Activated CD4-positive, alpha-beta T cell treated with anti-CD3 and anti-CD28 coated beads, Interleukin-2, amount 50 U/mL, for 4 hours (primary cell): ENCODE measurements at regions not wholly inside any gene's neighbourhood (a gene's known extent, or its start where the extent isn't known, plus 50 kb on each side); places are given as distances from the start of the nearest gene placed in this dataset.
"Not testable (repeated sequence)": the region's sequence is repeated elsewhere in the genome, so short reads cannot be mapped to it uniquely, and the experiment has no call there.

ENCODE experiments used
- DNase-seq, 2 experiments: peaks; one replicate each; pipeline ENCODE4 v3.0.0-alpha.2; 2020

- not testable (repeated sequence) for DNase-seq
These were observed 62.6 kb upstream of the METTL9 start for GRCh38 chr16:21536740-21537139.

GRCh38 chr16:21537598-21537997 lies 61.8 kb upstream of the METTL9 start:
- not testable (repeated sequence) for DNase-seq

DNA sequence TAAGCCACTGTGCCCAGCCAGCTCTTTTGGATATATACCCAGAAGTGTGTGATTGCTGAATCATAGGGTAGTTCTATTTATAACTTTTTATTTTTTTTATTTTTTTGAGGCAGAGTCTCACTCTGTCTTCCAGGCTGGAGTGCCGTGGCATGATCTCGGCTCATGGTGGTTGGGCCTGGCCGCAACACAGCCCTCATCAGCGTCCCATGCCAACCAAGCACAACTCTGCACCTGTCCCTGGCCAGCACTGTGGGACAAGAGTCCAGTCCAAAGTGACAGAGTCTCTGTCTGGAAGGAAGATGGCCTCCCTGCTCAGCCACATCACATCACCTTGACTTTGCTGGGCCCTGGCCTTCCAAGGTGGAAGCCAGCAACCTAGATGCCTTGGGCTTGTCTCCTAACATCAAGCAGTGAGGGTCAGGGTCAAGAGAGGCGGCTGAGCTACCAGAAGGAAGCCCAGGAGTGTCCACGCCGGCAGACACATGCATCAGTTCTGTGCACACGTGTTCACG lies 60.2 kb upstream of the METTL9 start:
- not testable (repeated sequence) for DNase-seq

- peak; percentile 35 to 41 for DNase-seq
These were observed 58.5 kb upstream of the METTL9 start for GRCh38 chr16:21540770-21541433.

GRCh38 chr16:21541611-21542051 lies 57.7 kb upstream of the METTL9 start:
- DNase-seq: not testable (repeated sequence)

- DNase-seq: not testable (repeated sequence)
These were observed 57.3 kb upstream of the METTL9 start for GRCh38 chr16:21542075-21542474.

DNA sequence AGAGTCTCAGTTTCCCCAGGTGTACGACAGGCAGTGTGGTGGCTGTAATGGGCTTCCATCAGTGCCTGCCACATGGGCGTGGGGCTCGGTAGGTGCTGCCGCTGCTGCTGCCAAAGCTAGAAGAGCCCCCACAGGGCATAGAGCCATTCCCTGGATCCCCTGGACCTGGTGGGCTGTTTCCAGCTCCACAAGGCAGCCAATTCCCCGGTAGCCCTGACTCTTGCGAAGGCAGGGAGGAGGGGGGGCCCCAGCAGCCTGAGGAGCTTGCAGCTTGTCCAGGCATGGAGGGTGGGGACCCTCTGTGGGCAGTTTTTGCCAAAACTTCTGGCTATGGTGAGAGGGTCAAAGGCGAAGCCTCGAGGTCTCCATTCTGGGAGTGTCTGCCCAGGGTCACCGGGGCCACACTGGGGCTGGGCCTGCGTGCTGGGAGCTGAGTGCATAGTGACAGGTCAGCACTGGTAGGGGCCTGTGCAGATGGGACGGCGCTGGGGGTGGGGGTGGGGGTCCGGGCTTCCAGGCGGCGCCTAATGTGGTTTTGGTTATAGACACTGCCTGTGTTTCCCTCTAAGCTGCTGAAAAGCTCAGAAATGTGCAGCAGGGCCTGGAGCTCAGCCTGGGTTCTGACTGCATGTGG lies 56.8 kb upstream of the METTL9 start:
- not testable (repeated sequence) for DNase-seq

DNA sequence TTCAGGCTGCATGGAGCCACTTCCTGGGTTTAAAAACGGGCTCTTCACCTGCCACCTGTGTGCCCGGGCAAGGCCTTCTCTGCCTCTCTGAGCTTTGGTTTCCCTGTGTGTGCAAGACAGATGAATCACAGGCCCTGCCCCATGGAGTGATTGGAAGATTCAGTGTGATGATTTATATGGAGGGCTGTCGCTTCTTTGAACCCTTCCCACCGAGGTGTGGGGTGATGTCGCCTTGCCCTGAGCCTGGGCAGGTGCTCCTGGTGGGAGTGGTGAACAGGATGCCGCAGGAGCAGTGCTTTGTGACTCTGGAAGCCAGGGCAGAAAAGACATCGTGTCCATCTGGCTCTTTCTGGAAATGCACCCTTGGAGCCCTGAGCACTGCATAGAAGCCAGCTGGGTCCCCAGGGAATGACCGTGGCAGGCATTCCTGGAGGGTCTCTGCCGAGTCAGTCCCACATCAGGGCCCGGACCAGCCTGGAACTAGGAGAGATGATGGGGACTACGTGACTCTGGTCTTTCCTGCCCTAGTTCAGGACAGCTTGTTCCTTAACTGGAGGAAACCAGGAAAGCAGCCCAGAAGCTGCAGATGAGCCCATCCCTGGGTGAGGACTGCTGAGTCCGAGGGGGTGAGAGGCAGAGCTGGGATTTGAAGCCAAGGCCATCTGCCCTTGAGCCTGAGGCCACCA lies 56.1 kb upstream of the METTL9 start:
- not testable (repeated sequence) for DNase-seq

- DNase-seq: not testable (repeated sequence)
These were observed 53.6 kb upstream of the METTL9 start for GRCh38 chr16:21545664-21546326.

GRCh38 chr16:21549396-21549795 lies 50.0 kb upstream of the METTL9 start:
- DNase-seq: not testable (repeated sequence)
